Gastroesophageal sphincter (tissue), 4 donors: ENCODE measurements at regions not wholly inside any gene's neighbourhood (a gene's known extent, or its start where the extent isn't known, plus 50 kb on each side); places are given as distances from the start of the nearest gene placed in this dataset.
A peak's percentile ranks its signal among the peaks of the same experiment; 100 is the strongest.
"Not testable (repeated sequence)": the region's sequence is repeated elsewhere in the genome, so short reads cannot be mapped to it uniquely, and the experiment has no call there.

Source experiments
- ATAC-seq: fragments of 150-250 bp; one replicate; pipeline ENCODE4 v1.9.1; 2016; ENCODE audit warnings: mild to moderate bottlenecking, moderate library complexity
- H3K27ac ChIP-seq, 4 donors: fragments of 200-600 bp; sonication (generic) in 3 of 4; 1 replicate in 3 of 4; 2 replicates in 1 of 4; pipeline ENCODE4 v1.5.1; 2016 to 2019
- H3K27me3 ChIP-seq: fragments of 200-600 bp; sonication (generic); one replicate; pipeline ENCODE4 v1.5.1; 2019
- H3K36me3 ChIP-seq, 2 donors: fragments of 200-600 bp; sonication (generic); one replicate each; pipeline ENCODE4 v1.5.1; 2019; ENCODE audit warnings: control low read depth in 1 of 2
- H3K4me1 ChIP-seq, 3 donors: fragments of 200-600 bp; sonication (generic); 1 replicate in 2 of 3; 2 replicates in 1 of 3; pipeline ENCODE4 v1.5.1; 2016 to 2019; ENCODE audit warnings: control low read depth in 2 of 3
- H3K4me3 ChIP-seq, 2 donors: fragments of 200-600 bp; sonication (generic); one replicate each; pipeline ENCODE4 v1.5.1; 2019; ENCODE audit warnings: mild to moderate bottlenecking in 1 of 2, moderate library complexity in 1 of 2
- H3K9me3 ChIP-seq, 3 donors: fragments of 200-600 bp; sonication (generic); one replicate each; pipeline ENCODE4 v1.5.1; 2017 to 2019; ENCODE audit warnings: control low read depth in 2 of 3
- CTCF ChIP-seq, 4 experiments: fragments of 200-600 bp in 2 of 4; fragments of 450-650 bp in 2 of 4; sonication (generic) in 1 of 4; IDR thresholded peaks; one replicate each; pipeline ENCODE4 v1.5.1; 2017 to 2019; ENCODE audit warnings: antibody characterized with exemption in 4 of 4, mild to moderate bottlenecking in 2 of 4, moderate library complexity in 2 of 4
- EP300 ChIP-seq: sonication (generic); formaldehyde crosslinking; IDR thresholded peaks from one replicate; pipeline ENCODE4 v1.6.1; 2017; ENCODE audit warnings: antibody characterized with exemption, mild to moderate bottlenecking
- POLR2A ChIP-seq, 2 donors: fragments of 450-650 bp; IDR thresholded peaks; one replicate each; pipeline ENCODE4 v1.6.1; 2017; ENCODE audit warnings: antibody characterized with exemption in 2 of 2, mild to moderate bottlenecking in 2 of 2, moderate library complexity in 1 of 2
- POLR2AphosphoS5 ChIP-seq: sonication (generic); formaldehyde crosslinking; IDR thresholded peaks from one replicate; pipeline ENCODE4 v1.6.1; 2017; ENCODE audit warnings: antibody characterized with exemption
- WGBS, 2 donors: methylation state at CpG; one replicate each; pipeline ENCODE4 v1.1.5; 2018; ENCODE audit warnings: low coverage in 1 of 2; 5-methylcytosine and 5-hydroxymethylcytosine counted together

- TF ChIP-seq POLR2AphosphoS5 (no peak), POLR2A (IDR thresholded peaks at IDR 0.05) (no peak), CTCF (IDR thresholded peaks at IDR 0.05) (no peak), EP300 (no peak)
- no peak for ATAC-seq
- Histone ChIP-seq H3K9me3 (no peaks in the 10 kb centered on the region), H3K4me3 (no peak overlapping the region), H3K4me1 (peaks cover 0 to 15% (median 8%) of the 10 kb centered on the region in 3 donors), H3K27me3 (no peaks in the 10 kb centered on the region), H3K27ac (peak overlapping the region in 1 of 4 donors; percentile 20), H3K36me3 (no peaks in the 10 kb centered on the region)
- 69 to 80% methylated on average over 1 of the region's 1 CpG for WGBS, 2 donors
Observed at GRCh38 chr14:53620890-53621289, 335.7 kb downstream of the BMP4 start.

- WGBS, 2 donors = 29 to 40% methylated on average over 2 of the region's 2 CpGs
- no peaks in the 10 kb centered on the region for H3K9me3 ChIP-seq
- peak overlapping the region in 2 of 4 donors; percentile 17 to 20 for H3K27ac ChIP-seq
- H3K4me3 ChIP-seq = no peak overlapping the region
- peaks cover 0 to 15% (median 8%) of the 10 kb centered on the region in 3 donors for H3K4me1 ChIP-seq
- H3K27me3 ChIP-seq = no peaks in the 10 kb centered on the region
- TF ChIP-seq POLR2AphosphoS5 (no peak), CTCF (IDR thresholded peaks at IDR 0.05) (no peak), POLR2A (IDR thresholded peaks at IDR 0.05) (no peak), EP300 (no peak)
- H3K36me3 ChIP-seq = no peaks in the 10 kb centered on the region
- ATAC-seq = no peak
Observed at GRCh38 chr14:53620317-53620716, 336.3 kb downstream of the BMP4 start.

GRCh38 chr14:53619691-53620231 lies 336.9 kb downstream of the BMP4 start:
- 47 to 70% methylated on average over 3 of the region's 3 CpGs for WGBS, 2 donors

GRCh38 chr14:53616536-53616935 lies 340.1 kb downstream of the BMP4 start:
- not testable (repeated sequence) for ATAC-seq, H3K27ac ChIP-seq, H3K4me3 ChIP-seq, H3K9me3 ChIP-seq, H3K27me3 ChIP-seq, H3K36me3 ChIP-seq
- 71 to 100% methylated on average over 1 to 2 of the region's 2 CpGs for WGBS, 2 donors
- peaks cover 0 to 15% (median 8%) of the 10 kb centered on the region in 3 donors for H3K4me1 ChIP-seq

More at GRCh38 chr14:53619691-53620231, 336.9 kb downstream of the BMP4 start:
- no peaks in the 10 kb centered on the region for H3K9me3 ChIP-seq
- peak; percentile 63 for ATAC-seq
- peak overlapping the region in 2 of 4 donors; percentile 20 to 56 for H3K27ac ChIP-seq
- no peak for TF ChIP-seq CTCF (IDR thresholded peaks at IDR 0.05)
- TF ChIP-seq EP300 = no peak
- TF ChIP-seq POLR2A (IDR thresholded peaks at IDR 0.05) = no peak
- no peak for TF ChIP-seq POLR2AphosphoS5
- H3K36me3 ChIP-seq = no peaks in the 10 kb centered on the region
- no peak overlapping the region for H3K4me3 ChIP-seq
- peaks cover 0 to 15% (median 8%) of the 10 kb centered on the region in 3 donors for H3K4me1 ChIP-seq
- H3K27me3 ChIP-seq = no peaks in the 10 kb centered on the region

- H3K27me3 ChIP-seq = no peaks in the 10 kb centered on the region
- no peak for TF ChIP-seq CTCF (IDR thresholded peaks at IDR 0.05)
- TF ChIP-seq POLR2AphosphoS5 = no peak
- no peaks in the 10 kb centered on the region for H3K9me3 ChIP-seq
- ATAC-seq = no peak
- peaks cover 0 to 8% (median 6%) of the 10 kb centered on the region in 3 donors for H3K4me1 ChIP-seq
- 88 to 97% methylated on average over 2 to 3 of the region's 3 CpGs for WGBS, 2 donors
- H3K36me3 ChIP-seq = no peaks in the 10 kb centered on the region
- no peak overlapping the region for H3K4me3 ChIP-seq
- H3K27ac ChIP-seq = no peak overlapping the region
Observed at GRCh38 chr14:53615252-53615651, 341.4 kb downstream of the BMP4 start.
